ENCODE measurements at regions not wholly inside any gene's neighbourhood (a gene's known extent, or its start where the extent isn't known, plus 50 kb on each side); places are given as distances from the start of the nearest gene placed in this dataset.
A peak's percentile ranks its signal among the peaks of the same experiment; 100 is the strongest.

DNA sequence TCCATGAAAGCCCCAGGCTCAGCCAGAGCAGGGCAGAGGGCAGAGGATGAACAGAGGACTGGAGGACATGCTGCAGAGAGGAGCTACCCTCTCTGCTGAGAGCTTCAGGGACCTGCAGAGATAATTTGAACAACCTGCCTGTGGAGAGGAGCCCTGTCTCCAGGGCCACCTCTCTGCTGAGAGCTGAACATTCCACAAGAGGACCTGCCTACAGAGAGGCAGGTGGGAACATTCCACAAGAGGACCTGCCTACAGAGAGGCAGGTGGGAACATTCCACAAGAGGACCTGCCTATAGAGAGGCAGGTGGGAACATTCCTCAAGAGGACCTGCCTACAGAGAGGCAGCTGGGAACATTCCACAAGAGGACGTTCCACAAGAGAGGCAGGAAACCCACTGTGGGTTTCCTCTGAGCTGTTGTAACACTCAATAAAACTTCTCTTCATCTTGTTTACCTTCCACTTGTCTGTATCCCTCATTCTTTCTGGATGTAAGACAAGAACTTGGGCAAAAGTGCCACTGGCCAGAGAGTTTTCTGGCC lies 551.9 kb upstream of the CA10 start:
- TF ChIP-seq, protein P1, sequence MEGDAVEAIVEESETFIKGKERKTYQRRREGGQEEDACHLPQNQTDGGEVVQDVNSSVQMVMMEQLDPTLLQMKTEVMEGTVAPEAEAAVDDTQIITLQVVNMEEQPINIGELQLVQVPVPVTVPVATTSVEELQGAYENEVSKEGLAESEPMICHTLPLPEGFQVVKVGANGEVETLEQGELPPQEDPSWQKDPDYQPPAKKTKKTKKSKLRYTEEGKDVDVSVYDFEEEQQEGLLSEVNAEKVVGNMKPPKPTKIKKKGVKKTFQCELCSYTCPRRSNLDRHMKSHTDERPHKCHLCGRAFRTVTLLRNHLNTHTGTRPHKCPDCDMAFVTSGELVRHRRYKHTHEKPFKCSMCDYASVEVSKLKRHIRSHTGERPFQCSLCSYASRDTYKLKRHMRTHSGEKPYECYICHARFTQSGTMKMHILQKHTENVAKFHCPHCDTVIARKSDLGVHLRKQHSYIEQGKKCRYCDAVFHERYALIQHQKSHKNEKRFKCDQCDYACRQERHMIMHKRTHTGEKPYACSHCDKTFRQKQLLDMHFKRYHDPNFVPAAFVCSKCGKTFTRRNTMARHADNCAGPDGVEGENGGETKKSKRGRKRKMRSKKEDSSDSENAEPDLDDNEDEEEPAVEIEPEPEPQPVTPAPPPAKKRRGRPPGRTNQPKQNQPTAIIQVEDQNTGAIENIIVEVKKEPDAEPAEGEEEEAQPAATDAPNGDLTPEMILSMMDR (IDR thresholded peaks at IDR 0.05; ENCODE audit: borderline replicate concordance, extremely low read depth, insufficient read depth), result no peak
- no peaks in the 10 kb centered on the region for H3K36me3 ChIP-seq (ENCODE audit: control insufficient read depth in 2 of 3, insufficient read depth in 3 of 3, low read length in 3 of 3)
- no peak overlapping the region for H3K4me3 ChIP-seq (ENCODE audit: low read length in 3 of 3)
- H3K9ac ChIP-seq (ENCODE audit: low read length in 3 of 3), result no peak overlapping the region
- no peaks in the 10 kb centered on the region for H3K27me3 ChIP-seq (ENCODE audit: control insufficient read depth, insufficient read depth, low read length)
- no peak for FAIRE-seq
- intact Hi-C loops (cut with DNase I), result no loop called here
- no peaks in the 10 kb centered on the region for H3K4me1 ChIP-seq (ENCODE audit: control insufficient read depth in 2 of 3, insufficient read depth in 2 of 3, low read depth in 1 of 3, low read length in 3 of 3)
- DNase-seq, result no peak
- H3K9me3 ChIP-seq (ENCODE audit: control insufficient read depth in 2 of 3, insufficient read depth in 1 of 3, low read length in 3 of 3), result no peaks in the 10 kb centered on the region
- H3K27ac ChIP-seq (ENCODE audit: low read depth in 2 of 2, low read length in 2 of 2), result no peak overlapping the region

DNA sequence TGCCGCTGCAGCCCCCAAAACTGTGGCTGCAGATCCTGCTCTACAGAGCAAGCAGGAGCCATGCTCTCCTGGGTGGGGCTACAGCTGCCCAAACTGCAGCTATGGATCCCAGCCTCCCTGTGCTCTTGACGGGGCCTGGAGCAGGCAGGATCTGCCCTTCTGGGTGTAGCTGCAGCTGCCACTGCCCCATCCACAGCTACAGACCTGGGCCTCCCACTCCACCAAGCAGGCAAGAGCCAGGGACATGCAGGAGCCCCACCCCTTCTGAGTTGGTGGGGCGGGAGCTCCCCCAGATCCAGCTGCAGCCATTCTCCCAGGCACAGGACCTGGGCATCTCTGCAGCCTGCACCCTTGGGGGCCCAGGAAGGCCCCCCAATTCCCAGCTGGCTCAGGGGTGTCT lies 551.2 kb upstream of the CA10 start:
- no peaks in the 10 kb centered on the region for H3K36me3 ChIP-seq (ENCODE audit: control insufficient read depth in 2 of 3, insufficient read depth in 3 of 3, low read length in 3 of 3)

DNA sequence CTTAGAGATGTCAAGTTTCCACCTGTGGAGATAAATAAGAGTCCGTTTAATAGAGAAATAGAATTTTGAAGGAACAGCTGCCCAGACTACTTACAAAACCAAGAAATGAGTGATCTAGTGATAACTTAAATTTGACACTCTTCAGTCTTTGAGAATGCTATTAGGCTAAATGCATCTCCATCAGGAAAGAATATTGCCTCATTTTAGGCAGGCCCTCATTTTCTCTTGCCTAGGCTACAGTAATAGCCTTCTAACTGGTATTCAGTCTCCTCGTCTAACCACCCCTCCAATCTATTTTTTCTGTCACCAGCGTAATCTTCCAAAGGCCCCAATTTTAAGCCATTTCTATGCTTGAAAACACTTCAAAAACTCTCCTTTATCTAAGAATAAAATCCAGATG lies 537.8 kb upstream of the CA10 start:
- FAIRE-seq (no peak), DNase-seq (no peak)
- H3K27ac ChIP-seq (ENCODE audit: low read depth in 2 of 2, low read length in 2 of 2), result no peak overlapping the region
- TF ChIP-seq, protein P1 (IDR thresholded peaks at IDR 0.05; ENCODE audit: borderline replicate concordance, extremely low read depth, insufficient read depth), result no peak
- intact Hi-C loops (cut with DNase I), result no loop called here
- H3K36me3 ChIP-seq (ENCODE audit: control insufficient read depth in 2 of 3, insufficient read depth in 3 of 3, low read length in 3 of 3), result no peaks in the 10 kb centered on the region
- H3K9ac ChIP-seq (ENCODE audit: low read length in 3 of 3), result no peak overlapping the region
- no peak overlapping the region for H3K4me3 ChIP-seq (ENCODE audit: low read length in 3 of 3)
- no peaks in the 10 kb centered on the region for H3K27me3 ChIP-seq (ENCODE audit: control insufficient read depth, insufficient read depth, low read length)
- H3K9me3 ChIP-seq (ENCODE audit: control insufficient read depth in 2 of 3, insufficient read depth in 1 of 3, low read length in 3 of 3), result no peaks in the 10 kb centered on the region
- no peaks in the 10 kb centered on the region for H3K4me1 ChIP-seq (ENCODE audit: control insufficient read depth in 2 of 3, insufficient read depth in 2 of 3, low read depth in 1 of 3, low read length in 3 of 3)

More for the DNA sequence above, 551.2 kb upstream of the CA10 start:
- TF ChIP-seq, protein P1 (IDR thresholded peaks at IDR 0.05; ENCODE audit: borderline replicate concordance, extremely low read depth, insufficient read depth), result no peak
- intact Hi-C loops (cut with DNase I), result no loop called here
- no peaks in the 10 kb centered on the region for H3K4me1 ChIP-seq (ENCODE audit: control insufficient read depth in 2 of 3, insufficient read depth in 2 of 3, low read depth in 1 of 3, low read length in 3 of 3)
- no peaks in the 10 kb centered on the region for H3K9me3 ChIP-seq (ENCODE audit: control insufficient read depth in 2 of 3, insufficient read depth in 1 of 3, low read length in 3 of 3)
- H3K4me3 ChIP-seq (ENCODE audit: low read length in 3 of 3), result no peak overlapping the region
- DNase-seq (peak in 1 of 5 donors; percentile 48), FAIRE-seq (no peak)
- no peaks in the 10 kb centered on the region for H3K27me3 ChIP-seq (ENCODE audit: control insufficient read depth, insufficient read depth, low read length)
- H3K27ac ChIP-seq (ENCODE audit: low read depth in 2 of 2, low read length in 2 of 2), result no peak overlapping the region
- H3K9ac ChIP-seq (ENCODE audit: low read length in 3 of 3), result no peak overlapping the region

DNA sequence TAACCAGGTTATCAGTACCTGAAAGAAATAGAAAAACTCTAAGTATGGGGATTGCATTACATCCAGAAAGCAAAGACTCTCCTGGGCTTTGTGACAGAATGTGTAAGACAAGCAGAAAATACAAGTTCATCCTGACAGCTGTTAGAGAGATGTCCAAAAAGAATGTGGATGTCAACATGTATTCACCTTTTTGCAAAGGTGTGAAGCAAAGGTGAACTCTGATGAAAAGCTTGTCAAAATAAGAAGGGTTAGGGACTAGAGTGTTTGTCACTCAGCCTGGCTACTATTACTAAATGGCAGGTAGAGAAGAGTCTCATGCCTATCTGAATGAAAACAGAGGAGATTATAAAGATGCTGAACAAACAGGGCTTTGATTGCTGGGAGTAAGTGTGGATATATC lies 527.6 kb upstream of the CA10 start:
- FAIRE-seq (no peak), DNase-seq (no peak)
- Histone ChIP-seq H3K36me3 (ENCODE audit: control insufficient read depth in 2 of 3, insufficient read depth in 3 of 3, low read length in 3 of 3) (no peaks in the 10 kb centered on the region), H3K9me3 (ENCODE audit: control insufficient read depth in 2 of 3, insufficient read depth in 1 of 3, low read length in 3 of 3) (no peaks in the 10 kb centered on the region), H3K4me3 (ENCODE audit: low read length in 3 of 3) (no peak overlapping the region), H3K27me3 (ENCODE audit: control insufficient read depth, insufficient read depth, low read length) (no peaks in the 10 kb centered on the region), H3K27ac (ENCODE audit: low read depth in 2 of 2, low read length in 2 of 2) (no peak overlapping the region), H3K4me1 (ENCODE audit: control insufficient read depth in 2 of 3, insufficient read depth in 2 of 3, low read depth in 1 of 3, low read length in 3 of 3) (no peaks in the 10 kb centered on the region), H3K9ac (ENCODE audit: low read length in 3 of 3) (no peak overlapping the region)
- intact Hi-C loops (cut with DNase I), result no loop called here
- TF ChIP-seq, protein P1 (IDR thresholded peaks at IDR 0.05; ENCODE audit: borderline replicate concordance, extremely low read depth, insufficient read depth), result no peak

Measured in kidney (tissue), 13 donors.